GM12891 (cell line): ENCODE measurements at regions not wholly inside any gene's neighbourhood (a gene's known extent, or its start where the extent isn't known, plus 50 kb on each side); places are given as distances from the start of the nearest gene placed in this dataset.

ENCODE experiments used
- POLR2A ChIP-seq: IDR thresholded peaks from 2 replicates; pipeline ENCODE4 v1.6.1; 2011; ENCODE audit warnings: low read depth, low read length, control low read depth
- POLR2AphosphoS5 ChIP-seq: IDR thresholded peaks from 2 replicates; pipeline ENCODE4 v1.6.1; 2011; ENCODE audit warnings: low read depth, low read length, control low read depth
- POU2F2 ChIP-seq: IDR thresholded peaks from 2 replicates; pipeline ENCODE4 v1.6.1; 2011; ENCODE audit warnings: low read depth, mild to moderate bottlenecking, control low read depth, low read length, moderate library complexity
- TAF1 ChIP-seq: IDR thresholded peaks from 2 replicates; pipeline ENCODE4 v1.6.1; 2011; ENCODE audit warnings: low read depth, low read length, control low read depth

DNA sequence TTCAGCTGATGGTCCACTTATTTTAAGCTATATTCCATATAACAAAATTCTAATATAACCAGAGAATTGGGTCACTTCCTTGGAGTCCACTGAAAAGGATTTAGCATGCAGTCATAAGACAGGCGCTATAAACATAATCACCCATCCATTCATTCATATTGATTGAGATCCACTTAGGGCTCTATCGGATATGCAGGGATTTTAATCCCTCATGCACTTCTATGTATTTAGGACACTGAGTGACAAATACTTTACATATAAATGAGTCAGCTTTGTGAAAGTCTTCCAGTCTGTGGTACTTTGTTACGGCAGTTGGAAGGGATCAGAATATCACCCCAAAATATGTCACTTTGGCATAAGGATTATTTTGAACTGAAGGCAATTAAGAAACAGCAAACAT lies 127.3 kb upstream of the ZNF608 start:
- TF ChIP-seq POLR2A, result no peak
- TF ChIP-seq POLR2AphosphoS5, result no peak
- no peak for TF ChIP-seq POU2F2
- TF ChIP-seq TAF1, result no peak
